ENCODE measurements at regions not wholly inside any gene's neighbourhood (a gene's known extent, or its start where the extent isn't known, plus 50 kb on each side); places are given as distances from the start of the nearest gene placed in this dataset.
A peak's percentile ranks its signal among the peaks of the same experiment; 100 is the strongest.

DNA sequence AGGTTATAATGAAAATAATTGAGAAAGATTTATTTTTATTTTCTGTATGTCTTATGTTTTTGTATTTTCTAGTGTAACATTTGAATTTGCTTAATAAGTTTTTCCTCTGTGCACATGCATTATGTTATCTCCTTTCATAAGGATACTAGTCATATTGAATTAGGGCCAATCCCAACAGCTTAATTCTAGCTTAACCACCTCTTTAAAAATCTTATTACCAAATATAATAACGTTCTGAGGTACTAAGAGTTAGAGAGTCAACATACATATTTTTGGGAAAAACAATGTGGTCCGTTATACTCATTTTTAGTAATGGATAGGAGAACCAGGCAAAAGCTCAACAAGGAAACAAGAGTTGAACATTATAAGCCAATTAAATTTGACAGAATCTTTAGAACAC is 845.6 kb upstream of the SEL1L start:
- H3K27me3 ChIP-seq (ENCODE audit: control insufficient read depth in 1 of 2, insufficient read depth in 2 of 2, low read length in 2 of 2), result no peaks in the 10 kb centered on the region
- H3K27ac ChIP-seq (ENCODE audit: low read length), result no peak overlapping the region
- no peak overlapping the region for H3K4me3 ChIP-seq (ENCODE audit: low read length in 2 of 2)
- no peak overlapping the region for H3K9ac ChIP-seq (ENCODE audit: low read length in 2 of 2)
- H3K9me3 ChIP-seq (ENCODE audit: control insufficient read depth in 2 of 2, low read length in 2 of 2), result no peaks in the 10 kb centered on the region
- H3K4me1 ChIP-seq (ENCODE audit: control insufficient read depth, insufficient read depth, low read length), result no peaks in the 10 kb centered on the region
- H3K36me3 ChIP-seq (ENCODE audit: control insufficient read depth in 2 of 2, insufficient read depth in 2 of 2, low read length in 2 of 2), result no peaks in the 10 kb centered on the region

DNA sequence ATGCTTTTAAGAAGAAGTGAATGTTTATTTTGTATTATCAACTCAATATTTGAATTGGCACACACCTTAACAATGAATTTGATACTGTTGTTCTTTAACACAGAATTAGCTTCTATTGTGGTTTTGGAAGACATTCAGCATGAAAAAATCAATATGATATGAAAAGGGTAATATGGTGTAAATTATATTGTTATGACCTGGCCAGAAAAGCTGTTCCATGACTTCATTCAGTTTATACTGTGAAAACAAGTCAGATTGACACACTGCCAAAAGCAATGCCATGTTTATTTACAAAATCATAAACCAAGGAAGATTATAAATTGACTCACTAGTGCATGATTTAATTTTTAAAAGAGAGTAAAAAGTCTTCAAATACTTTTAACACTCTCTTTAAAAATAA is 851.4 kb upstream of the SEL1L start:
- H3K9me3 ChIP-seq (ENCODE audit: control insufficient read depth in 2 of 2, low read length in 2 of 2), result no peaks in the 10 kb centered on the region
- peaks cover 4% of the 10 kb centered on the region for H3K4me1 ChIP-seq (ENCODE audit: control insufficient read depth, insufficient read depth, low read length)
- no peak overlapping the region for H3K9ac ChIP-seq (ENCODE audit: low read length in 2 of 2)
- no peak overlapping the region for H3K4me3 ChIP-seq (ENCODE audit: low read length in 2 of 2)
- no peaks in the 10 kb centered on the region for H3K27me3 ChIP-seq (ENCODE audit: control insufficient read depth in 1 of 2, insufficient read depth in 2 of 2, low read length in 2 of 2)
- no peaks in the 10 kb centered on the region for H3K36me3 ChIP-seq (ENCODE audit: control insufficient read depth in 2 of 2, insufficient read depth in 2 of 2, low read length in 2 of 2)
- no peak overlapping the region for H3K27ac ChIP-seq (ENCODE audit: low read length)

GRCh38 chr14:82387699-82388098 is 854.0 kb upstream of the SEL1L start:
- Histone ChIP-seq H3K9ac (ENCODE audit: low read length in 2 of 2) (no peak overlapping the region), H3K4me3 (ENCODE audit: low read length in 2 of 2) (no peak overlapping the region), H3K27me3 (ENCODE audit: control insufficient read depth in 1 of 2, insufficient read depth in 2 of 2, low read length in 2 of 2) (no peaks in the 10 kb centered on the region), H3K4me1 (ENCODE audit: control insufficient read depth, insufficient read depth, low read length) (peaks cover 4% of the 10 kb centered on the region), H3K27ac (ENCODE audit: low read length) (peak overlapping the region; percentile 82), H3K9me3 (ENCODE audit: control insufficient read depth in 2 of 2, low read length in 2 of 2) (no peaks in the 10 kb centered on the region), H3K36me3 (ENCODE audit: control insufficient read depth in 2 of 2, insufficient read depth in 2 of 2, low read length in 2 of 2) (no peaks in the 10 kb centered on the region)

- no peaks in the 10 kb centered on the region for H3K36me3 ChIP-seq (ENCODE audit: control insufficient read depth in 2 of 2, insufficient read depth in 2 of 2, low read length in 2 of 2)
- H3K27ac ChIP-seq (ENCODE audit: low read length), result peak overlapping the region; percentile 82
- H3K9ac ChIP-seq (ENCODE audit: low read length in 2 of 2), result no peak overlapping the region
- no peaks in the 10 kb centered on the region for H3K9me3 ChIP-seq (ENCODE audit: control insufficient read depth in 2 of 2, low read length in 2 of 2)
- peaks cover 4% of the 10 kb centered on the region for H3K4me1 ChIP-seq (ENCODE audit: control insufficient read depth, insufficient read depth, low read length)
- no peaks in the 10 kb centered on the region for H3K27me3 ChIP-seq (ENCODE audit: control insufficient read depth in 1 of 2, insufficient read depth in 2 of 2, low read length in 2 of 2)
- peak overlapping the region in 1 of 2 donors; percentile 13 for H3K4me3 ChIP-seq (ENCODE audit: low read length in 2 of 2)
Observed at GRCh38 chr14:82388488-82388887, 854.8 kb upstream of the SEL1L start.

- no peak overlapping the region for H3K4me3 ChIP-seq (ENCODE audit: low read length in 2 of 2)
- H3K4me1 ChIP-seq (ENCODE audit: control insufficient read depth, insufficient read depth, low read length), result peaks cover 4% of the 10 kb centered on the region
- H3K36me3 ChIP-seq (ENCODE audit: control insufficient read depth in 2 of 2, insufficient read depth in 2 of 2, low read length in 2 of 2), result no peaks in the 10 kb centered on the region
- H3K27me3 ChIP-seq (ENCODE audit: control insufficient read depth in 1 of 2, insufficient read depth in 2 of 2, low read length in 2 of 2), result no peaks in the 10 kb centered on the region
- no peak overlapping the region for H3K27ac ChIP-seq (ENCODE audit: low read length)
- H3K9ac ChIP-seq (ENCODE audit: low read length in 2 of 2), result no peak overlapping the region
- no peaks in the 10 kb centered on the region for H3K9me3 ChIP-seq (ENCODE audit: control insufficient read depth in 2 of 2, low read length in 2 of 2)
Observed at GRCh38 chr14:82390586-82390985, 856.9 kb upstream of the SEL1L start.

GRCh38 chr14:82394916-82395315 is 861.3 kb upstream of the SEL1L start:
- Histone ChIP-seq H3K27me3 (ENCODE audit: control insufficient read depth in 1 of 2, insufficient read depth in 2 of 2, low read length in 2 of 2) (no peaks in the 10 kb centered on the region), H3K27ac (ENCODE audit: low read length) (no peak overlapping the region), H3K9me3 (ENCODE audit: control insufficient read depth in 2 of 2, low read length in 2 of 2) (no peaks in the 10 kb centered on the region), H3K9ac (ENCODE audit: low read length in 2 of 2) (no peak overlapping the region), H3K4me1 (ENCODE audit: control insufficient read depth, insufficient read depth, low read length) (no peaks in the 10 kb centered on the region), H3K4me3 (ENCODE audit: low read length in 2 of 2) (no peak overlapping the region), H3K36me3 (ENCODE audit: control insufficient read depth in 2 of 2, insufficient read depth in 2 of 2, low read length in 2 of 2) (no peaks in the 10 kb centered on the region)

GRCh38 chr14:82398256-82398655 is 864.6 kb upstream of the SEL1L start:
- H3K36me3 ChIP-seq (ENCODE audit: control insufficient read depth in 2 of 2, insufficient read depth in 2 of 2, low read length in 2 of 2), result no peaks in the 10 kb centered on the region
- peak overlapping the region; percentile 25 for H3K27ac ChIP-seq (ENCODE audit: low read length)
- no peaks in the 10 kb centered on the region for H3K27me3 ChIP-seq (ENCODE audit: control insufficient read depth in 1 of 2, insufficient read depth in 2 of 2, low read length in 2 of 2)
- peak overlapping the region; percentile 7 to 17 for H3K9ac ChIP-seq (ENCODE audit: low read length in 2 of 2)
- H3K4me1 ChIP-seq (ENCODE audit: control insufficient read depth, insufficient read depth, low read length), result no peaks in the 10 kb centered on the region
- no peaks in the 10 kb centered on the region for H3K9me3 ChIP-seq (ENCODE audit: control insufficient read depth in 2 of 2, low read length in 2 of 2)
- H3K4me3 ChIP-seq (ENCODE audit: low read length in 2 of 2), result peak overlapping the region; percentile 45 to 59

GRCh38 chr14:82403987-82404386 is 870.3 kb upstream of the SEL1L start:
- Histone ChIP-seq H3K36me3 (ENCODE audit: control insufficient read depth in 2 of 2, insufficient read depth in 2 of 2, low read length in 2 of 2) (no peaks in the 10 kb centered on the region), H3K9ac (ENCODE audit: low read length in 2 of 2) (no peak overlapping the region), H3K9me3 (ENCODE audit: control insufficient read depth in 2 of 2, low read length in 2 of 2) (no peaks in the 10 kb centered on the region), H3K27me3 (ENCODE audit: control insufficient read depth in 1 of 2, insufficient read depth in 2 of 2, low read length in 2 of 2) (no peaks in the 10 kb centered on the region), H3K4me3 (ENCODE audit: low read length in 2 of 2) (no peak overlapping the region), H3K27ac (ENCODE audit: low read length) (no peak overlapping the region), H3K4me1 (ENCODE audit: control insufficient read depth, insufficient read depth, low read length) (no peaks in the 10 kb centered on the region)

GRCh38 chr14:82410064-82410463 is 876.4 kb upstream of the SEL1L start:
- H3K36me3 ChIP-seq (ENCODE audit: control insufficient read depth in 2 of 2, insufficient read depth in 2 of 2, low read length in 2 of 2), result no peaks in the 10 kb centered on the region
- no peaks in the 10 kb centered on the region for H3K27me3 ChIP-seq (ENCODE audit: control insufficient read depth in 1 of 2, insufficient read depth in 2 of 2, low read length in 2 of 2)
- H3K4me3 ChIP-seq (ENCODE audit: low read length in 2 of 2), result no peak overlapping the region
- H3K9ac ChIP-seq (ENCODE audit: low read length in 2 of 2), result no peak overlapping the region
- H3K9me3 ChIP-seq (ENCODE audit: control insufficient read depth in 2 of 2, low read length in 2 of 2), result no peaks in the 10 kb centered on the region
- no peak overlapping the region for H3K27ac ChIP-seq (ENCODE audit: low read length)
- no peaks in the 10 kb centered on the region for H3K4me1 ChIP-seq (ENCODE audit: control insufficient read depth, insufficient read depth, low read length)

DNA sequence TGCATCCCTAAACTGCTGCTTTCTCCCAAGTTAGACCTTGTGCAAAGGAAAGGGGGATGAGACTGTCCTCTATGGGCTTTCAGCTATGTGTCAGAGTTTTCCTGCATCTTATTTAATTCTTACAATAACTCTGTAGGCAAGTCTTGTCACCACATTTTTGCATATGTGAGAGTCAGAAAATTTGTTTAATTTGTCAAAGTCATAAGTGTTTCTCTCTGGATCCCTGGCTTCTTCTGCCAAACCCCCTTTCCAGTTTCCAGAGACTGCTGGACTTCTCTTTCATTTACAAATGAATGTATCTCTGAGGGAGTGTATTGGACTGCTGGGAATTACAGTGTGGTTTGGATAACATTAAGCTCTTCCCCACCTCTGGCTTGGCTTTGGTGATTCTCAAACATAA is 877.6 kb upstream of the SEL1L start:
- H3K9ac ChIP-seq (ENCODE audit: low read length in 2 of 2), result no peak overlapping the region
- no peak overlapping the region for H3K4me3 ChIP-seq (ENCODE audit: low read length in 2 of 2)
- no peaks in the 10 kb centered on the region for H3K36me3 ChIP-seq (ENCODE audit: control insufficient read depth in 2 of 2, insufficient read depth in 2 of 2, low read length in 2 of 2)
- no peaks in the 10 kb centered on the region for H3K4me1 ChIP-seq (ENCODE audit: control insufficient read depth, insufficient read depth, low read length)
- H3K27ac ChIP-seq (ENCODE audit: low read length), result no peak overlapping the region
- no peaks in the 10 kb centered on the region for H3K27me3 ChIP-seq (ENCODE audit: control insufficient read depth in 1 of 2, insufficient read depth in 2 of 2, low read length in 2 of 2)
- H3K9me3 ChIP-seq (ENCODE audit: control insufficient read depth in 2 of 2, low read length in 2 of 2), result no peaks in the 10 kb centered on the region

GRCh38 chr14:82412545-82412944 is 878.9 kb upstream of the SEL1L start:
- H3K36me3 ChIP-seq (ENCODE audit: control insufficient read depth in 2 of 2, insufficient read depth in 2 of 2, low read length in 2 of 2), result no peaks in the 10 kb centered on the region
- H3K4me3 ChIP-seq (ENCODE audit: low read length in 2 of 2), result no peak overlapping the region
- H3K4me1 ChIP-seq (ENCODE audit: control insufficient read depth, insufficient read depth, low read length), result no peaks in the 10 kb centered on the region
- no peaks in the 10 kb centered on the region for H3K9me3 ChIP-seq (ENCODE audit: control insufficient read depth in 2 of 2, low read length in 2 of 2)
- no peak overlapping the region for H3K9ac ChIP-seq (ENCODE audit: low read length in 2 of 2)
- H3K27me3 ChIP-seq (ENCODE audit: control insufficient read depth in 1 of 2, insufficient read depth in 2 of 2, low read length in 2 of 2), result no peaks in the 10 kb centered on the region
- H3K27ac ChIP-seq (ENCODE audit: low read length), result no peak overlapping the region
